ENCODE measurements at regions not wholly inside any gene's neighbourhood (a gene's known extent, or its start where the extent isn't known, plus 50 kb on each side); places are given as distances from the start of the nearest gene placed in this dataset.
"Not testable (repeated sequence)": the region's sequence is repeated elsewhere in the genome, so short reads cannot be mapped to it uniquely, and the experiment has no call there.

DNA sequence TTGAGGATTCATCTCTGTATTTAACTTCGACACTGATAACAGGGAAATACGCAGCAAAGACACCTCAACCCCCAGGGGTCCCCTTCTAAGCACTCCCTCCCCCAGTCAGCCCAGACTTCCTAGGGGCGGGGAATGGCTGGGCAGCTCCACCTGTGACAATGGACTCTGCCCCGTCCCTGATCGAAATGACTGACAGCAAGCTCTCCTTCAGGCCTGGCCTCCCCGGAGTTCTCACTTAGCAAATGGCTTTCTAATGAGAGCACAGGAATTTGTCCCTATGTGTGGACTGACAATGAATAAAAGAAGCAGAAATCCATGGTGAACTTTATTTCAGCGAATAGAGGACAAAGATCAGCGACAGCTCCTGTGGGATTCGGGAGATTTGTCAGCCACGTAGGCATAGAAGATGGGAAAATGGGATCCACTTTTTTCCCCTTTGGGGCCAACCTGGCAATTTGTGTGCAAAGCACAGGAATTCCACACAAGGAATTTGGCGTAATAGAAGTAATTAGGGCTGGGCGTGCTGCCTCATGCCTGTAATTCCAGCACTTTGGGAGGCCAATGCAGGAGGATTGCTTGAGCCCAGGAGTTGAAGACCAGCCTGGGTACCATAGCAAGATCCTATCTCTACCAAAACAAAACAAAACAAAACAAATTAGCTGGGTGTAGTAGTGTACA, 63.8 kb downstream of the TNFAIP2 start:
- H3K36me3 ChIP-seq (ENCODE audit: insufficient read depth, low read length): no peaks in the 10 kb centered on the region
- no peak overlapping the region for H2AFZ ChIP-seq (ENCODE audit: low read length)
- no peaks in the 10 kb centered on the region for H4K20me1 ChIP-seq (ENCODE audit: insufficient read depth, low read depth, low read length)
- no peaks in the 10 kb centered on the region for H3K9me3 ChIP-seq (ENCODE audit: low read length)
- DNase-seq: no peak
- no peaks in the 10 kb centered on the region for H3K27me3 ChIP-seq (ENCODE audit: low read length)
- H3K9me2 ChIP-seq (replicated peaks; ENCODE audit: insufficient read depth, low read length): no peaks in the 10 kb centered on the region
- H3K79me2 ChIP-seq (ENCODE audit: low read length): no peaks in the 10 kb centered on the region
- H3K9ac ChIP-seq (ENCODE audit: low read length): no peak overlapping the region
- no peaks in the 10 kb centered on the region for H3K4me1 ChIP-seq (ENCODE audit: low read length)
- no peak overlapping the region for H3K27ac ChIP-seq (ENCODE audit: low read length)
- H3K4me2 ChIP-seq (ENCODE audit: low read depth, low read length, poor library complexity, severe bottlenecking): no peak overlapping the region
- no peak overlapping the region for H3K4me3 ChIP-seq (ENCODE audit: low read length)

DNA sequence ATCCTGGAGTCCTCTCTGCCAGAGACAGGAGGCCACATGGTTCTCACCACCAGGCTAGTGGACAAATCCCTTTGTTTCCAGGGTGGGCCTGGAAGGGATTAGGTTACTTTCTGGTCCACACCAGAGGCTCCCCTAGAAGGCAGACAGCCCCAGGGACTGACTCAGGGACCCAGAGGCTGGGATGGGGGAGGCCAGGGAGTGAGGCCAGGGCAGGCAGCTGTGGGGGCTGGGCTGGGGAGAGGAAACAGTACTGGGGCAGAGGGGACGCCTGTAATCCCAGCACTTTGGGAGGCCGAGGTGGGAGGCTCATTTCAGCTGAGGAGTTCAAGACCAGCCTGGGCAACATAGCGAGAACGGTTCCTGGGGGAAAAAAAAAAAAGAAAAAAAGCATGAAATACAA, 64.7 kb downstream of the TNFAIP2 start:
- no peaks in the 10 kb centered on the region for H3K27me3 ChIP-seq (ENCODE audit: low read length)

DNA sequence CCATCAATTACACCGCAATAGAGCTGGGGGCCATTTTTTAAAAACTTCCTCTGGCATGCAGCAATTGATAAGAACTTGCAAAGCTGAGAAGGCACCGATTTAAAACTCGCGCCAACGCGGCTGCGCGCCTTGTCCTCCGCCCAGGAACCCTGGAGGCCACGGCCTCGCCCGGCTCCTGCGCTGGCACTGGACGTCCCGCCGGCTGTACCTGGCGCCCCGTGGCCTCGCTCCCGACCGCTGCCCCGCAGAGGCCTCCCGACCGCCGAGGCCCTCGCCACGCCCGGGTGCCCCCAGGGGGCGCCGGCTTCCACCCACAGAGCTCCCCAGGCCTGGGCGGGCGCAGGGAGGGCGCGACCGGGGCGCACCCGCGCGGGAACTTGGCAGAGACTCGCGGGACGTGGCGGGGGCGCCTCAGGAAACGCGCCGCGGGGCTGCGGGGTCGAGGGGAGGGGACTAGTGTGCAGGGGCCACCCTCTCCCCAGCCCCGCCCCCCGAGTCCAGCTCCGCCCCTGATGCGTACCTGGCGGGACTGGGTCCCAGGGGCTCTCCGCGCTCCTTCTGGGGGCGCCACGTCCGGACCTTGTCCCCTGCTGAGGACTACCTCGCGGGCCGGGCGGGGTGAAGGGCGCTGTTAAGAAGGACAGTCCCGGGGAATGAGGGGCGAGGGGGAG, 65.7 kb downstream of the TNFAIP2 start:
- no peak overlapping the region for H2AFZ ChIP-seq (ENCODE audit: low read length)
- no peaks in the 10 kb centered on the region for H3K9me3 ChIP-seq (ENCODE audit: low read length)
- H3K9me2 ChIP-seq (replicated peaks; ENCODE audit: insufficient read depth, low read length): no peaks in the 10 kb centered on the region
- no peaks in the 10 kb centered on the region for H3K27me3 ChIP-seq (ENCODE audit: low read length)
- H3K9ac ChIP-seq (ENCODE audit: low read length): no peak overlapping the region
- no peak for DNase-seq
- H4K20me1 ChIP-seq (ENCODE audit: insufficient read depth, low read depth, low read length): no peaks in the 10 kb centered on the region
- H3K79me2 ChIP-seq (ENCODE audit: low read length): no peaks in the 10 kb centered on the region
- no peak overlapping the region for H3K4me2 ChIP-seq (ENCODE audit: low read depth, low read length, poor library complexity, severe bottlenecking)
- no peak overlapping the region for H3K27ac ChIP-seq (ENCODE audit: low read length)
- no peaks in the 10 kb centered on the region for H3K4me1 ChIP-seq (ENCODE audit: low read length)
- H3K4me3 ChIP-seq (ENCODE audit: low read length): no peak overlapping the region
- no peaks in the 10 kb centered on the region for H3K36me3 ChIP-seq (ENCODE audit: insufficient read depth, low read length)

More for the DNA sequence above, 64.7 kb downstream of the TNFAIP2 start:
- H3K4me1 ChIP-seq (ENCODE audit: low read length): no peaks in the 10 kb centered on the region
- no peak overlapping the region for H3K27ac ChIP-seq (ENCODE audit: low read length)
- no peak overlapping the region for H3K4me2 ChIP-seq (ENCODE audit: low read depth, low read length, poor library complexity, severe bottlenecking)
- H3K79me2 ChIP-seq (ENCODE audit: low read length): no peaks in the 10 kb centered on the region
- no peak overlapping the region for H2AFZ ChIP-seq (ENCODE audit: low read length)
- no peaks in the 10 kb centered on the region for H4K20me1 ChIP-seq (ENCODE audit: insufficient read depth, low read depth, low read length)
- no peaks in the 10 kb centered on the region for H3K9me2 ChIP-seq (replicated peaks; ENCODE audit: insufficient read depth, low read length)
- no peaks in the 10 kb centered on the region for H3K9me3 ChIP-seq (ENCODE audit: low read length)
- no peak overlapping the region for H3K9ac ChIP-seq (ENCODE audit: low read length)
- no peaks in the 10 kb centered on the region for H3K36me3 ChIP-seq (ENCODE audit: insufficient read depth, low read length)
- H3K4me3 ChIP-seq (ENCODE audit: low read length): no peak overlapping the region
- no peak for DNase-seq

GRCh38 chr14:103189481-103190470, 66.5 kb downstream of the TNFAIP2 start:
- no peaks in the 10 kb centered on the region for H3K36me3 ChIP-seq (ENCODE audit: insufficient read depth, low read length)
- no peak for DNase-seq
- H3K4me3 ChIP-seq (ENCODE audit: low read length): no peak overlapping the region
- no peaks in the 10 kb centered on the region for H3K4me1 ChIP-seq (ENCODE audit: low read length)
- H4K20me1 ChIP-seq (ENCODE audit: insufficient read depth, low read depth, low read length): no peaks in the 10 kb centered on the region
- no peak overlapping the region for H3K4me2 ChIP-seq (ENCODE audit: low read depth, low read length, poor library complexity, severe bottlenecking)
- H3K27me3 ChIP-seq (ENCODE audit: low read length): no peaks in the 10 kb centered on the region
- H3K9ac ChIP-seq (ENCODE audit: low read length): no peak overlapping the region
- H3K27ac ChIP-seq (ENCODE audit: low read length): no peak overlapping the region
- no peak overlapping the region for H2AFZ ChIP-seq (ENCODE audit: low read length)
- no peaks in the 10 kb centered on the region for H3K79me2 ChIP-seq (ENCODE audit: low read length)
- H3K9me3 ChIP-seq (ENCODE audit: low read length): no peaks in the 10 kb centered on the region
- H3K9me2 ChIP-seq (replicated peaks; ENCODE audit: insufficient read depth, low read length): no peaks in the 10 kb centered on the region

DNA sequence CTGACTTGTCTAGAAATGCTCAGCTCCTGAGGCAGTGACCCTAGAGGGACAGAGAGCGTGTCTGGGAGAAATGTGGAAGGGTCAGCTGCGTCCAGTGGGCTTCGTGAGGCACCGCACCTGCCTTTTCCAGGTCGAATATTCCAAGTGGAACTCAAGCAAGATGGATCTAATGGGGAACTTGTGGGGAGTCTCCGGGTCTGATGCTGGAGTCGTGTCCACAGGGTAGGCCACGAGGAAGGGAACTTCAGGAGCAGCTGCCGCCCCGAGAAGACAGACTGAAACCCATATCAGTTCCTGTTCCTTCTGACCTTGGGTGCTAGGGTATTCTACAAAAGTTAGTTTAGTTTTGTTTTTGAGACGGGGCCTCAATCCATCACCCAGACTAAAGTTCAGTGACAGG, 67.5 kb downstream of the TNFAIP2 start:
- no peak overlapping the region for H3K4me3 ChIP-seq (ENCODE audit: low read length)
- no peaks in the 10 kb centered on the region for H3K9me3 ChIP-seq (ENCODE audit: low read length)
- DNase-seq: no peak

DNA sequence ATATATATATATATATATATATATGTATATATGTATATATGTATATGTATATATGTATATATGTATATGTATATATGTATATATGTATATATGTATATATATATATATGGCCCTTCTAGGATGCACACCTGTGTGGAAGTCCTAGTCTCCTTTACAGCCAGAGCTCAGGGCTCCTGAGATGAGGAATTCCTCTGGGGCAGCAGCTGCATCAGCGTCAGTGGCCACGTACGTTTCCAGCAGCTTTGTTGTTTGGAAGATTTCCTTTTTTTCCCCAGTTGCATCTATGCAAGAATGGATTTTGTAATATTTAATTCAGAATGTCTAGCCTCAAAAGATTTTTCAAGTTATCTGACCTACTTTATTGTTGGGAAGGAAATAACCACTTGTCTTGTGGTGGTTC, 68.6 kb downstream of the TNFAIP2 start:
- DNase-seq: no peak
- Histone ChIP-seq H3K27me3 (ENCODE audit: low read length) (no peaks in the 10 kb centered on the region), H3K79me2 (ENCODE audit: low read length) (no peaks in the 10 kb centered on the region), H3K4me1 (ENCODE audit: low read length) (no peaks in the 10 kb centered on the region), H4K20me1 (ENCODE audit: insufficient read depth, low read depth, low read length) (no peaks in the 10 kb centered on the region), H3K4me2 (ENCODE audit: low read depth, low read length, poor library complexity, severe bottlenecking) (no peak overlapping the region), H2AFZ (ENCODE audit: low read length) (no peak overlapping the region), H3K9ac (ENCODE audit: low read length) (no peak overlapping the region), H3K9me3 (ENCODE audit: low read length) (no peaks in the 10 kb centered on the region), H3K9me2 (replicated peaks; ENCODE audit: insufficient read depth, low read length) (no peaks in the 10 kb centered on the region), H3K4me3 (ENCODE audit: low read length) (no peak overlapping the region), H3K27ac (ENCODE audit: low read length) (no peak overlapping the region), H3K36me3 (ENCODE audit: insufficient read depth, low read length) (no peaks in the 10 kb centered on the region)

More for the DNA sequence above, 67.5 kb downstream of the TNFAIP2 start:
- Histone ChIP-seq H3K27me3 (ENCODE audit: low read length) (no peaks in the 10 kb centered on the region), H3K9me2 (replicated peaks; ENCODE audit: insufficient read depth, low read length) (no peaks in the 10 kb centered on the region), H2AFZ (ENCODE audit: low read length) (no peak overlapping the region), H4K20me1 (ENCODE audit: insufficient read depth, low read depth, low read length) (no peaks in the 10 kb centered on the region), H3K4me1 (ENCODE audit: low read length) (no peaks in the 10 kb centered on the region), H3K4me2 (ENCODE audit: low read depth, low read length, poor library complexity, severe bottlenecking) (no peak overlapping the region), H3K27ac (ENCODE audit: low read length) (no peak overlapping the region), H3K79me2 (ENCODE audit: low read length) (no peaks in the 10 kb centered on the region), H3K9ac (ENCODE audit: low read length) (no peak overlapping the region), H3K36me3 (ENCODE audit: insufficient read depth, low read length) (no peaks in the 10 kb centered on the region)

DNA sequence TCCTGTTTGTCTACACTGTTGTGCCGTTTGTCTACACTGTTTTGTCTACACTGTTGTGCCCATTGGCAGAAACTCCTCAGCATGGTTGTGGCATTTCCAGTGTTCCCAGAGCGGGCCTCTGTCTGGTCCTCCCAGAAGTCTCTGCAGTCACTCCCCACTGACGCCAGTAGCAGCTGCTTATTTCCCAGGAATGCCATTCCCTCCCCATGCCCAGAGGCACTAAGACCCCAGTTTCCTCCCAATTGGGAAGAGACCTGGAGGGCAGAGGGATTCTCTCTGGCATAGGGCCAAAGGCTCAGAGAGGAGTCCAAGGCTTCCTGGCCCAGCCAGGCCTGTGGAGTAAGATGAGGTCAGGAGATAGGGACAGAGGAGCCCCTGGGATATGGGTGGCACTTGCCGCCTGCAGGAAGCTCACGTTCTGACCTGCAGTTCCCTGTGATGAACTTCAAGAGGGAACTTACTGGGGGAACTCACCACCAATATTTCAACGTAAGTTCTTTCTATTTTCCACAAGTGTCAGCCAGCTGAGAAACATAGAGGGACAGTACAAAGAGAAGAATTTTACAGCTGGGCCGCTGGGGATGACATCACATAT, 69.1 kb downstream of the TNFAIP2 start:
- Histone ChIP-seq H3K9me3 (ENCODE audit: low read length) (no peaks in the 10 kb centered on the region), H2AFZ (ENCODE audit: low read length) (no peak overlapping the region), H3K9ac (ENCODE audit: low read length) (no peak overlapping the region), H3K4me3 (ENCODE audit: low read length) (no peak overlapping the region), H3K79me2 (ENCODE audit: low read length) (no peaks in the 10 kb centered on the region), H3K4me2 (ENCODE audit: low read depth, low read length, poor library complexity, severe bottlenecking) (no peak overlapping the region), H4K20me1 (ENCODE audit: insufficient read depth, low read depth, low read length) (no peaks in the 10 kb centered on the region), H3K27me3 (ENCODE audit: low read length) (no peaks in the 10 kb centered on the region), H3K9me2 (replicated peaks; ENCODE audit: insufficient read depth, low read length) (no peaks in the 10 kb centered on the region), H3K27ac (ENCODE audit: low read length) (no peak overlapping the region), H3K4me1 (ENCODE audit: low read length) (no peaks in the 10 kb centered on the region), H3K36me3 (ENCODE audit: insufficient read depth, low read length) (no peaks in the 10 kb centered on the region)
- DNase-seq: no peak

GRCh38 chr14:103192861-103193260, 69.6 kb downstream of the TNFAIP2 start:
- H3K36me3 ChIP-seq (ENCODE audit: insufficient read depth, low read length); DNase-seq; H3K4me3 ChIP-seq (ENCODE audit: low read length); H2AFZ ChIP-seq (ENCODE audit: low read length); H3K9me2 ChIP-seq (replicated peaks; ENCODE audit: insufficient read depth, low read length); H4K20me1 ChIP-seq (ENCODE audit: insufficient read depth, low read depth, low read length); H3K9ac ChIP-seq (ENCODE audit: low read length); H3K9me3 ChIP-seq (ENCODE audit: low read length); H3K79me2 ChIP-seq (ENCODE audit: low read length); H3K27me3 ChIP-seq (ENCODE audit: low read length); H3K4me1 ChIP-seq (ENCODE audit: low read length); H3K27ac ChIP-seq (ENCODE audit: low read length); H3K4me2 ChIP-seq (ENCODE audit: low read depth, low read length, poor library complexity, severe bottlenecking): not testable (repeated sequence)
